ENCODE measurements at regions not wholly inside any gene's neighbourhood (a gene's known extent, or its start where the extent isn't known, plus 50 kb on each side); places are given as distances from the start of the nearest gene placed in this dataset.

GRCh38 chr6:91717094-91717493, 1130.2 kb upstream of the MAP3K7 start:
- no peak for TF ChIP-seq CTCF (conservative IDR thresholded peaks at IDR 0.05; ENCODE audit: low read depth, low read length)
- no peak for DNase-seq (ENCODE audit: low read depth)
- no peak overlapping the region for H3K4me3 ChIP-seq (ENCODE audit: low read depth, low read length)

GRCh38 chr6:91716361-91716760, 1129.5 kb upstream of the MAP3K7 start:
- H3K4me3 ChIP-seq (ENCODE audit: low read depth, low read length) = no peak overlapping the region
- DNase-seq (ENCODE audit: low read depth) = no peak
- TF ChIP-seq CTCF (conservative IDR thresholded peaks at IDR 0.05; ENCODE audit: low read depth, low read length) = no peak

- H3K4me3 ChIP-seq (ENCODE audit: low read depth, low read length) = no peak overlapping the region
- DNase-seq (ENCODE audit: low read depth) = no peak
- no peak for TF ChIP-seq CTCF (conservative IDR thresholded peaks at IDR 0.05; ENCODE audit: low read depth, low read length)
Measured at GRCh38 chr6:91715171-91715805, 1128.4 kb upstream of the MAP3K7 start.

GRCh38 chr6:91713911-91714310, 1127.0 kb upstream of the MAP3K7 start:
- no peak for TF ChIP-seq CTCF (conservative IDR thresholded peaks at IDR 0.05; ENCODE audit: low read depth, low read length)
- DNase-seq (ENCODE audit: low read depth) = peak; percentile 5

GRCh38 chr6:91711518-91711917, 1124.6 kb upstream of the MAP3K7 start:
- no peak for DNase-seq (ENCODE audit: low read depth)
- H3K4me3 ChIP-seq (ENCODE audit: low read depth, low read length) = no peak overlapping the region
- no peak for TF ChIP-seq CTCF (conservative IDR thresholded peaks at IDR 0.05; ENCODE audit: low read depth, low read length)

More at GRCh38 chr6:91713911-91714310, 1127.0 kb upstream of the MAP3K7 start:
- H3K4me3 ChIP-seq (ENCODE audit: low read depth, low read length) = no peak overlapping the region

- TF ChIP-seq CTCF (conservative IDR thresholded peaks at IDR 0.05; ENCODE audit: low read depth, low read length) = no peak
- no peak overlapping the region for H3K4me3 ChIP-seq (ENCODE audit: low read depth, low read length)
- DNase-seq (ENCODE audit: low read depth) = no peak
Measured at GRCh38 chr6:91710342-91710741, 1123.5 kb upstream of the MAP3K7 start.

GRCh38 chr6:91708534-91708933, 1121.7 kb upstream of the MAP3K7 start:
- no peak for TF ChIP-seq CTCF (conservative IDR thresholded peaks at IDR 0.05; ENCODE audit: low read depth, low read length)
- DNase-seq (ENCODE audit: low read depth) = no peak
- H3K4me3 ChIP-seq (ENCODE audit: low read depth, low read length) = no peak overlapping the region
